SK-N-MC (cell line): ENCODE measurements at regions not wholly inside any gene's neighbourhood (a gene's known extent, or its start where the extent isn't known, plus 50 kb on each side); places are given as distances from the start of the nearest gene placed in this dataset.

Experiments used
- EZH2 ChIP-seq: fragments of 200-600 bp; sonication (generic); IDR thresholded peaks from one replicate; pipeline ENCODE4 v1.6.1; 2017; ENCODE audit warnings: antibody characterized with exemption
- FOXP2 ChIP-seq: optimal IDR thresholded peaks from 2 replicates; pipeline ENCODE3; 2011; ENCODE audit warnings: mild to moderate bottlenecking, moderate library complexity; ENCODE audit not compliant: insufficient read depth; ENCODE audit errors: extremely low read length, control extremely low read depth
- POLR2AphosphoS5 ChIP-seq: IDR thresholded peaks from 2 replicates; pipeline ENCODE4 v1.6.1; 2012; ENCODE audit warnings: mild to moderate bottlenecking, low read depth, low read length, borderline replicate concordance

DNA sequence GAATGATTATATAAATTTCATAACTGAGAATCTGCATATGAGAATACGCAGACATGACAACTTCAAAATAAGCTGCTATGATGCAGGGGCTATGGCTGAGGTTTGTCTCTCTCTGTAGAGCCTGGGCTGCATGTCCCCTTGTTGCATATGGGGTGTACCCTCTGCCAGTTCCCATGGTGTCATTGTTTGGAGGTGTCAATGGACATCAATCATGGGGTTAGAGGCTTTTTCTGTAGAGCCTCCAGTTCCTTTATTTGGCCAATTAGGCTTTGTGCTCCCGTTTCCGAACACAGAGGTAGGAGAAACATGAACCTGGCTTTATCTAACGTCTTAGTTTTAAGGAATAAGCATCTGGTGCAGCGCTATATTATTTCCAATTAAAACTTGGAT is 77.3 kb upstream of the RARB start:
- TF ChIP-seq EZH2 (no peak), POLR2AphosphoS5 (no peak), FOXP2 (no peak)
